Cardiac muscle cell (in vitro differentiated cells and primary cell): ENCODE measurements at regions not wholly inside any gene's neighbourhood (a gene's known extent, or its start where the extent isn't known, plus 50 kb on each side); places are given as distances from the start of the nearest gene placed in this dataset.
"Not testable (repeated sequence)": the region's sequence is repeated elsewhere in the genome, so short reads cannot be mapped to it uniquely, and the experiment has no call there.

Experiments
- DNase-seq, 2 donors: peaks; one replicate each; pipeline versions ENCODE4 v3.0.0 to v3.0.0-alpha.2; 2010 to 2017; ENCODE audit warnings: low read depth in 1 of 2, low spot score in 1 of 2
- H3K27ac ChIP-seq: fragments of 200-600 bp; sonication (generic); 2 replicates; pipeline ENCODE4 v1.5.1; 2016
- H3K27me3 ChIP-seq: fragments of 200-600 bp; sonication (generic); 2 replicates; pipeline ENCODE4 v1.6.0; 2016; ENCODE audit warnings: control low read depth
- H3K36me3 ChIP-seq: fragments of 200-600 bp; sonication (generic); 2 replicates; pipeline ENCODE4 v1.5.1; 2016; ENCODE audit warnings: control low read depth
- H3K4me1 ChIP-seq: fragments of 200-600 bp; sonication (generic); 2 replicates; pipeline ENCODE4 v1.8.1; 2017; ENCODE audit warnings: low read depth, mild to moderate bottlenecking, mixed run types
- H3K4me3 ChIP-seq: fragments of 200-600 bp; sonication (generic); 2 replicates; pipeline ENCODE4 v1.5.1; 2016; ENCODE audit warnings: mild to moderate bottlenecking
- H3K9me3 ChIP-seq: fragments of 200-600 bp; sonication (generic); 2 replicates; pipeline ENCODE4 v1.5.1; 2017; ENCODE audit warnings: low read depth, mild to moderate bottlenecking, control low read depth
- CTCF ChIP-seq: IDR thresholded peaks from 2 replicates; pipeline ENCODE4 v1.5.1; 2012; ENCODE audit warnings: low read depth, mild to moderate bottlenecking, low read length

- H3K36me3 ChIP-seq = no peaks in the 10 kb centered on the region
- H3K27ac ChIP-seq = no peak overlapping the region
- no peaks in the 10 kb centered on the region for H3K27me3 ChIP-seq
- no peaks in the 10 kb centered on the region for H3K4me1 ChIP-seq
- H3K4me3 ChIP-seq = no peak overlapping the region
- DNase-seq = no peak
- H3K9me3 ChIP-seq = no peaks in the 10 kb centered on the region
- no peak for TF ChIP-seq CTCF
These were observed 591.4 kb downstream of the TP53TG3F start for GRCh38 chr16:34050787-34051320.

- H3K27ac ChIP-seq = no peak overlapping the region
- no peaks in the 10 kb centered on the region for H3K36me3 ChIP-seq
These were observed 594.7 kb downstream of the TP53TG3F start for GRCh38 chr16:34054137-34054536.

GRCh38 chr16:34054969-34055368, 595.6 kb downstream of the TP53TG3F start:
- Histone ChIP-seq H3K36me3 (no peaks in the 10 kb centered on the region), H3K27me3 (no peaks in the 10 kb centered on the region), H3K4me1 (no peaks in the 10 kb centered on the region), H3K27ac (no peak overlapping the region), H3K4me3 (no peak overlapping the region), H3K9me3 (no peaks in the 10 kb centered on the region)
- TF ChIP-seq CTCF = no peak
- DNase-seq = no peak

More at GRCh38 chr16:34054137-34054536, 594.7 kb downstream of the TP53TG3F start:
- no peak for DNase-seq
- no peak overlapping the region for H3K4me3 ChIP-seq
- no peaks in the 10 kb centered on the region for H3K4me1 ChIP-seq
- no peaks in the 10 kb centered on the region for H3K27me3 ChIP-seq
- TF ChIP-seq CTCF = no peak
- H3K9me3 ChIP-seq = no peaks in the 10 kb centered on the region

GRCh38 chr16:34062620-34063253, 603.3 kb downstream of the TP53TG3F start:
- H3K36me3 ChIP-seq, DNase-seq, H3K27ac ChIP-seq, H3K4me3 ChIP-seq, H3K4me1 ChIP-seq, H3K9me3 ChIP-seq, H3K27me3 ChIP-seq: not testable (repeated sequence)

GRCh38 chr16:34063498-34064157, 604.2 kb downstream of the TP53TG3F start:
- not testable (repeated sequence) for H3K36me3 ChIP-seq, H3K27ac ChIP-seq, H3K27me3 ChIP-seq, H3K4me1 ChIP-seq, H3K4me3 ChIP-seq, DNase-seq, H3K9me3 ChIP-seq

- not testable (repeated sequence) for H3K9me3 ChIP-seq, DNase-seq, H3K27ac ChIP-seq, H3K4me3 ChIP-seq, H3K27me3 ChIP-seq, H3K36me3 ChIP-seq, H3K4me1 ChIP-seq
These were observed 605.2 kb downstream of the TP53TG3F start for GRCh38 chr16:34064602-34065001.

- not testable (repeated sequence) for H3K4me3 ChIP-seq, H3K9me3 ChIP-seq, H3K4me1 ChIP-seq, H3K27ac ChIP-seq, H3K36me3 ChIP-seq, DNase-seq, H3K27me3 ChIP-seq
These were observed 610.3 kb downstream of the TP53TG3F start for GRCh38 chr16:34069731-34070130.
